Choroid plexus epithelial cell (primary cell): ENCODE measurements at regions not wholly inside any gene's neighbourhood (a gene's known extent, or its start where the extent isn't known, plus 50 kb on each side); places are given as distances from the start of the nearest gene placed in this dataset.

ENCODE experiments used
- DNase-seq: peaks from one replicate; pipeline ENCODE4 v3.0.0-alpha.2; 2010; ENCODE audit warnings: low read depth
- H3K4me3 ChIP-seq: 2 replicates; pipeline ENCODE4 v1.5.1; 2011; ENCODE audit warnings: low read depth, mild to moderate bottlenecking, control low read depth, low read length, moderate library complexity
- CTCF ChIP-seq: conservative IDR thresholded peaks from 2 replicates; pipeline ENCODE4 v1.5.1; 2011; ENCODE audit warnings: low read depth, mild to moderate bottlenecking, control low read depth, inconsistent platforms, low read length, moderate library complexity

GRCh38 chr7:71042591-71042990, 89.4 kb upstream of the GALNT17 start:
- no peak overlapping the region for H3K4me3 ChIP-seq
- no peak for TF ChIP-seq CTCF
- DNase-seq = no peak

GRCh38 chr7:71050492-71050891, 81.5 kb upstream of the GALNT17 start:
- no peak for DNase-seq
- TF ChIP-seq CTCF = no peak
- no peak overlapping the region for H3K4me3 ChIP-seq

GRCh38 chr7:71055504-71055903, 76.4 kb upstream of the GALNT17 start:
- TF ChIP-seq CTCF = no peak
- no peak overlapping the region for H3K4me3 ChIP-seq
- no peak for DNase-seq

GRCh38 chr7:71077743-71078476, 54.0 kb upstream of the GALNT17 start:
- no peak overlapping the region for H3K4me3 ChIP-seq
- DNase-seq = no peak
- TF ChIP-seq CTCF = no peak
